Neural crest cell (in vitro differentiated cells): ENCODE measurements at regions not wholly inside any gene's neighbourhood (a gene's known extent, or its start where the extent isn't known, plus 50 kb on each side); places are given as distances from the start of the nearest gene placed in this dataset.
"Not testable (repeated sequence)": the region's sequence is repeated elsewhere in the genome, so short reads cannot be mapped to it uniquely, and the experiment has no call there.

Experiments used
- DNase-seq: peaks from one replicate; pipeline ENCODE4 v3.0.0; 2021; ENCODE audit warnings: low read depth, mixed read lengths, low spot score
- H3K27ac Mint-ChIP-seq: one replicate; pipeline ENCODE4 v1.8.0; 2021; ENCODE audit warnings: mild to moderate bottlenecking, mixed read lengths; ENCODE audit not compliant: unreplicated experiment
- H3K27me3 Mint-ChIP-seq: 2 replicates; pipeline ENCODE4 v1.8.0; 2021; ENCODE audit warnings: low read depth, mild to moderate bottlenecking, mixed read lengths
- H3K36me3 Mint-ChIP-seq: 2 replicates; pipeline ENCODE4 v1.8.0; 2021; ENCODE audit warnings: low read depth, mild to moderate bottlenecking, mixed read lengths
- H3K4me1 Mint-ChIP-seq: 2 replicates; pipeline ENCODE4 v1.8.0; 2021; ENCODE audit warnings: mixed read lengths
- H3K4me3 Mint-ChIP-seq: one replicate; pipeline ENCODE4 v1.8.0; 2021; ENCODE audit warnings: mild to moderate bottlenecking, mixed read lengths
- H3K9me3 Mint-ChIP-seq: 2 replicates; pipeline ENCODE4 v1.8.0; 2021; ENCODE audit warnings: mixed read lengths
- CTCF ChIP-seq: fragments of 200-600 bp; sonication (generic); conservative IDR thresholded peaks from 2 replicates; pipeline ENCODE4 v1.5.0; 2021; ENCODE audit warnings: antibody characterized with exemption, mild to moderate bottlenecking

DNA sequence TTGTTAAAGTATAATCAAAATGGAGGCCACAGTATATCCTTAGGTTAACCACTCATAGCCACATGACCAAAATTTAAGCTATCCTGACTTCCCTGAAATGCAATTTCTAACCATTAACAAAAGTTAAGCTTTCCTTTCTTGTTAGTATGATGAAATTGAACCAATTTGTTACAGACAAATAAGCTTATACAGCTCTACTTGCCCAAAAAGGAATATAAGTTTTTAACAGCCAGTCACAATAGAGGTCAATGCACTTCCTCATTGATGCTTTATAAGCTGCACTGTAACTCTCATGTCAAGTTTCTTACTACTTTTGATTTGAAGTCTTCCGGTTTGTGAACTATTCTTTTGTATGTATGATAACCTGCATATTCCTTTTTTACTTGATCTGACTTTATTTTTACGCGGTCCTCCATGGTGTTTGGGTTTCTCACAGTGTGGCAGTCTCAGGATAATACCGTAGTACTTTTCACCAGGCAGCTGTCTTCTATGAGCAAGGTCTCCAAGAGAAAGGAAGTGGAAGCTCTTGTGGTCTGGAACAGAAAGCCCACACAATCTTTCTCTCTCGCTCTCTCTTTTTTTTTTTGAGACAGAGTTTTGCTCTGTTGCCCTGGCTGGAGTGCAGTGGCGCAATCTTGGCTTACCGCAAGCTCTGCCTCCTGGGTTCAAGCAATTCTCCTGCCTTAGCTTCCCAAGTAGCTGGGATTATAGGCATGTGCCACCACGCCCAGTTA lies 331.6 kb downstream of the SRGAP2C start:
- H3K36me3 Mint-ChIP-seq = no peaks in the 10 kb centered on the region
- H3K4me1 Mint-ChIP-seq = peaks cover 29% of the 10 kb centered on the region
- H3K4me3 Mint-ChIP-seq = no peak overlapping the region
- DNase-seq = no peak
- no peak overlapping the region for H3K27ac Mint-ChIP-seq
- no peaks in the 10 kb centered on the region for H3K27me3 Mint-ChIP-seq
- H3K9me3 Mint-ChIP-seq = peaks cover 8% of the 10 kb centered on the region
- TF ChIP-seq CTCF = no peak

- no peak for DNase-seq
- H3K4me3 Mint-ChIP-seq = peak overlapping the region; percentile 91
- H3K27ac Mint-ChIP-seq = no peak overlapping the region
- no peaks in the 10 kb centered on the region for H3K27me3 Mint-ChIP-seq
- no peaks in the 10 kb centered on the region for H3K36me3 Mint-ChIP-seq
- TF ChIP-seq CTCF = no peak
- H3K9me3 Mint-ChIP-seq = peaks cover 3% of the 10 kb centered on the region
- peaks cover 29% of the 10 kb centered on the region for H3K4me1 Mint-ChIP-seq
These were observed 332.9 kb downstream of the SRGAP2C start for GRCh38 chr1:121517586-121518230.

GRCh38 chr1:121518726-121519041 lies 333.9 kb downstream of the SRGAP2C start:
- Mint-ChIP-seq H3K36me3 (no peaks in the 10 kb centered on the region), H3K4me1 (peaks cover 29% of the 10 kb centered on the region), H3K9me3 (peaks cover 3% of the 10 kb centered on the region), H3K27ac (peak overlapping the region; percentile 78), H3K4me3 (peak overlapping the region; percentile 91), H3K27me3 (no peaks in the 10 kb centered on the region)
- TF ChIP-seq CTCF = no peak
- DNase-seq = no peak

- DNase-seq = peak; percentile 58
- no peaks in the 10 kb centered on the region for H3K27me3 Mint-ChIP-seq
- H3K4me3 Mint-ChIP-seq = peak overlapping the region; percentile 91
- H3K27ac Mint-ChIP-seq = peak overlapping the region; percentile 95
- H3K4me1 Mint-ChIP-seq = peaks cover 29% of the 10 kb centered on the region
- H3K36me3 Mint-ChIP-seq = no peaks in the 10 kb centered on the region
- peaks cover 3% of the 10 kb centered on the region for H3K9me3 Mint-ChIP-seq
- TF ChIP-seq CTCF = no peak
These were observed 334.4 kb downstream of the SRGAP2C start for GRCh38 chr1:121519042-121519755.

DNA sequence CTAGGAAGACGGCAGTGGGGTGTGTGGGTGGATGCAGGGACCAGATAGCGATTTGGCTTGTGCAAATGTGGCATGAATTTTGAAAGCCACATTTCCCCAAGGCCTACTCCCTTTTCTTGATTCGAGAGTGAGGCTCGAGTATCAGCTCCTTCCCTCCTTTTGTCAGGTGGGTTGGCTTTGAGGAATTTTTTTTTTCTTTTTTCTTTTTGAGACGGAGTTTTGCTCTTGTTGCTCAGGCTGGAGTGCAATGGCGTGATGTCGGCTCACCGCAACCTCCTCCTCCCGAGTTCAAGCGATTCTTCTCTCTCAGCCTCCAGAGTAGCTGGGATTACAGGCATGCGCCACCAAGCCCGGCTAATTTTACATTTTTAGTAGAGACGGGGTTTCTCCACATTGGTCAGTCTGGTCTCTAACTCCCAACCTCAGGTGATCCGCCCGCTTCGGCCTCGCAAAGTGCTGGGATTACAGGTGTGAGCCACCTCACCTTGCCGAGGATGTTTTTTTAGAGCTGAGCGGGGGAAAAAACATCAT lies 335.0 kb downstream of the SRGAP2C start:
- H3K9me3 Mint-ChIP-seq, DNase-seq, H3K36me3 Mint-ChIP-seq, H3K27me3 Mint-ChIP-seq: not testable (repeated sequence)
- Mint-ChIP-seq H3K4me3 (peak overlapping the region; percentile 87), H3K27ac (peak overlapping the region; percentile 95), H3K4me1 (peaks cover 29% of the 10 kb centered on the region)
